PC-3 (cell line): ENCODE measurements at regions not wholly inside any gene's neighbourhood (a gene's known extent, or its start where the extent isn't known, plus 50 kb on each side); places are given as distances from the start of the nearest gene placed in this dataset.

ENCODE experiments used
- EZH2 ChIP-seq: fragments of 300-600 bp; sonication (generic); IDR thresholded peaks from one replicate; pipeline ENCODE4 v1.6.1; 2017; ENCODE audit warnings: antibody characterized with exemption, mild to moderate bottlenecking, low read length; ENCODE audit not compliant: unreplicated experiment
- TF ChIP-seq, protein P1 (sequence below): fragments of 300-600 bp; sonication (generic); conservative IDR thresholded peaks from 2 replicates; pipeline ENCODE4 v1.5.1; 2017; ENCODE audit warnings: antibody characterized with exemption, low read depth, mild to moderate bottlenecking, low read length

DNA sequence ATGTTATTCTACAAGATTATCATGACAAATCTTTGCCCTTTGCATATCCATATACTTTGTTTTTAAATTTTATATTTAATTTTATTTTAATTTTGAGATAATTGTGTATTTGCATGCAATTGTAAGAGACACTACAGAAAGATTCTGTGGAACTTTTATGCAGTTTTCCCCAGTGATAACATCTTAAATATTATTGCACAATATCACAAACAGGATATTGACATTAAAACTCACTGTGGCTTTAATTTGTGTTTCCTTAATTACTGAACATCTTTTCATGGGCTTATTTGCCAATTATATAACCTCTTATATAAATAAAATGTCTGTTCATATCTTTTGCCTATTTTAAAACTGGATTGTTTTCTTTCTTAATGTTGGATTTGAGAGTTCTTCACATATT is 95.6 kb downstream of the ASCL1 start:
- TF ChIP-seq, protein P1, sequence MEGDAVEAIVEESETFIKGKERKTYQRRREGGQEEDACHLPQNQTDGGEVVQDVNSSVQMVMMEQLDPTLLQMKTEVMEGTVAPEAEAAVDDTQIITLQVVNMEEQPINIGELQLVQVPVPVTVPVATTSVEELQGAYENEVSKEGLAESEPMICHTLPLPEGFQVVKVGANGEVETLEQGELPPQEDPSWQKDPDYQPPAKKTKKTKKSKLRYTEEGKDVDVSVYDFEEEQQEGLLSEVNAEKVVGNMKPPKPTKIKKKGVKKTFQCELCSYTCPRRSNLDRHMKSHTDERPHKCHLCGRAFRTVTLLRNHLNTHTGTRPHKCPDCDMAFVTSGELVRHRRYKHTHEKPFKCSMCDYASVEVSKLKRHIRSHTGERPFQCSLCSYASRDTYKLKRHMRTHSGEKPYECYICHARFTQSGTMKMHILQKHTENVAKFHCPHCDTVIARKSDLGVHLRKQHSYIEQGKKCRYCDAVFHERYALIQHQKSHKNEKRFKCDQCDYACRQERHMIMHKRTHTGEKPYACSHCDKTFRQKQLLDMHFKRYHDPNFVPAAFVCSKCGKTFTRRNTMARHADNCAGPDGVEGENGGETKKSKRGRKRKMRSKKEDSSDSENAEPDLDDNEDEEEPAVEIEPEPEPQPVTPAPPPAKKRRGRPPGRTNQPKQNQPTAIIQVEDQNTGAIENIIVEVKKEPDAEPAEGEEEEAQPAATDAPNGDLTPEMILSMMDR, result no peak
- no peak for TF ChIP-seq EZH2
